SK-N-SH (cell line): ENCODE measurements at regions not wholly inside any gene's neighbourhood (a gene's known extent, or its start where the extent isn't known, plus 50 kb on each side); places are given as distances from the start of the nearest gene placed in this dataset.

Experiments used
- CTCF ChIA-PET: fragments of 300-600, 350-600 bp; formaldehyde crosslinking; extraction: SDS; loops from one replicate; lab custom pipeline; 2021; lab: Yijun Ruan, JAX
- POLR2A ChIA-PET: fragments of 350-600 bp; sonication (Branson Sonifier 250); formaldehyde crosslinking; extraction: SDS; loops from one replicate; lab custom pipeline; 2020; ENCODE audit warnings: antibody characterized with exemption, inconsistent platforms; lab: Yijun Ruan, JAX
- DNase-seq: peaks from one replicate; pipeline ENCODE4 v3.0.0; 2012
- H2AFZ ChIP-seq: fragments of 200-600 bp; sonication (generic); 2 replicates; pipeline ENCODE4 v1.8.1; 2016; ENCODE audit warnings: antibody characterized with exemption, mild to moderate bottlenecking, low read depth
- H3F3A ChIP-seq: fragments of 200-600 bp; sonication (generic); replicated peaks from 2 replicates; pipeline ENCODE3; 2016; ENCODE audit warnings: antibody characterized with exemption, mild to moderate bottlenecking; ENCODE audit not compliant: insufficient read depth
- H3K27ac ChIP-seq, 2 experiments: fragments of 200-500 bp in 1 of 2; fragments of 200-600 bp in 1 of 2; sonication (Bioruptor generic) in 1 of 2; sonication (generic), shearing (Covaris generic) in 1 of 2; 2 replicates each; pipeline versions ENCODE4 v1.5.1 to v1.6.1; 2014 to 2016; ENCODE audit warnings: low read depth in 2 of 2, inconsistent platforms in 1 of 2, low read length in 1 of 2, mild to moderate bottlenecking in 1 of 2, mixed read lengths in 1 of 2
- H3K27me3 ChIP-seq: fragments of 200-600 bp; sonication (generic), shearing (Covaris generic); 2 replicates; pipeline ENCODE4 v1.6.1; 2016; ENCODE audit warnings: mixed run types; ENCODE audit not compliant: insufficient read depth
- H3K36me3 ChIP-seq, 2 experiments: fragments of 200-500 bp in 1 of 2; fragments of 200-600 bp in 1 of 2; sonication (Bioruptor generic) in 1 of 2; sonication (generic) in 1 of 2; replicated peaks in 1 of 2; 2 replicates each; pipeline versions ENCODE3 to v1.5.1; 2014 to 2016; ENCODE audit warnings: low read length in 1 of 2, mild to moderate bottlenecking in 1 of 2; ENCODE audit not compliant: insufficient read depth in 2 of 2, control insufficient read depth in 1 of 2
- H3K4me1 ChIP-seq, 2 experiments: fragments of 200-500 bp in 1 of 2; fragments of 200-600 bp in 1 of 2; sonication (Bioruptor generic) in 1 of 2; sonication (generic), shearing (Covaris generic) in 1 of 2; 2 replicates each; pipeline versions ENCODE4 v1.5.1 to v1.6.1; 2014 to 2016; ENCODE audit warnings: low read depth in 1 of 2, low read length in 1 of 2, mixed run types in 1 of 2; ENCODE audit not compliant: insufficient read depth in 2 of 2, control insufficient read depth in 1 of 2
- H3K4me2 ChIP-seq: fragments of 200-600 bp; sonication (generic), shearing (Covaris generic); 2 replicates; pipeline ENCODE4 v1.6.1; 2017; ENCODE audit warnings: mixed run types
- H3K4me3 ChIP-seq, 2 experiments: fragments of 200-500 bp in 1 of 2; fragments of 200-600 bp in 1 of 2; sonication (Bioruptor generic) in 1 of 2; sonication (generic), shearing (Covaris generic) in 1 of 2; 2 replicates each; pipeline versions ENCODE4 v1.5.1 to v1.8.1; 2014 to 2016; ENCODE audit warnings: low read depth in 2 of 2, inconsistent platforms in 1 of 2, low read length in 1 of 2, mild to moderate bottlenecking in 1 of 2, mixed read lengths in 1 of 2, moderate library complexity in 1 of 2
- H3K79me2 ChIP-seq: fragments of 200-600 bp; sonication (generic); 2 replicates; pipeline ENCODE4 v1.8.1; 2017; ENCODE audit warnings: mild to moderate bottlenecking; ENCODE audit not compliant: insufficient read depth
- H3K9ac ChIP-seq: fragments of 200-600 bp; sonication (generic); 2 replicates; pipeline ENCODE4 v1.6.1; 2017; ENCODE audit warnings: mixed run types
- H3K9me2 ChIP-seq: fragments of 200-600 bp; sonication (generic); 2 replicates; pipeline ENCODE4 v1.6.1; 2017; ENCODE audit warnings: mixed run types
- H3K9me3 ChIP-seq: fragments of 200-600 bp; sonication (generic); 2 replicates; pipeline ENCODE4 v1.6.1; 2017; ENCODE audit warnings: mixed run types, mild to moderate bottlenecking, moderate library complexity
- H4K20me1 ChIP-seq: fragments of 200-600 bp; sonication (generic); 2 replicates; pipeline ENCODE4 v1.6.1; 2017; ENCODE audit warnings: mild to moderate bottlenecking, mixed run types; ENCODE audit not compliant: insufficient read depth
- ELF1 ChIP-seq: IDR thresholded peaks from 2 replicates; pipeline ENCODE4 v1.4.0; 2012
- EP300 ChIP-seq, 2 experiments: IDR thresholded peaks; 2 replicates each; pipeline versions ENCODE4 v1.4.0 to v1.6.1; 2012; ENCODE audit warnings: borderline replicate concordance in 1 of 2, low read depth in 1 of 2, low read length in 1 of 2
- FOXJ3 ChIP-seq: sonication (generic); formaldehyde crosslinking; IDR thresholded peaks from 2 replicates; pipeline ENCODE4 v1.5.1; 2020; ENCODE audit warnings: mild to moderate bottlenecking, missing genetic modification reagents
- MAX ChIP-seq: IDR thresholded peaks from 2 replicates; pipeline ENCODE4 v1.4.0; 2012; ENCODE audit warnings: low read depth
- MEF2A ChIP-seq: IDR thresholded peaks from 2 replicates; pipeline ENCODE4 v1.4.0; 2012; ENCODE audit warnings: low read depth, borderline replicate concordance
- PBX3 ChIP-seq: IDR thresholded peaks from 2 replicates; pipeline ENCODE4; 2012
- POLR2AphosphoS5 ChIP-seq: IDR thresholded peaks from 2 replicates; pipeline ENCODE4 v1.6.1; 2012; ENCODE audit warnings: low read depth, low read length
- REST ChIP-seq: IDR thresholded peaks from 2 replicates; pipeline ENCODE4 v1.6.1; 2012; ENCODE audit warnings: mild to moderate bottlenecking, low read depth, low read length, moderate library complexity
- RXRA ChIP-seq: IDR thresholded peaks from 2 replicates; pipeline ENCODE4 v1.4.0; 2012; ENCODE audit warnings: low read depth, mild to moderate bottlenecking, borderline replicate concordance
- SIN3A ChIP-seq: IDR thresholded peaks from 2 replicates; pipeline ENCODE4 v1.6.1; 2012; ENCODE audit warnings: low read depth, mild to moderate bottlenecking, low read length, moderate library complexity, borderline replicate concordance
- TAF1 ChIP-seq: IDR thresholded peaks from 2 replicates; pipeline ENCODE4 v1.6.1; 2012; ENCODE audit warnings: low read depth, mild to moderate bottlenecking, low read length, moderate library complexity, borderline replicate concordance
- TCF12 ChIP-seq: IDR thresholded peaks from 2 replicates; pipeline ENCODE4 v1.4.0; 2012
- ZBTB33 ChIP-seq: IDR thresholded peaks from 2 replicates; pipeline ENCODE4 v1.4.0; 2012; ENCODE audit warnings: low read depth, borderline replicate concordance
- WGBS: methylation state at CpG from one replicate; pipeline ENCODE4 v1.1.6; 2017; ENCODE audit warnings: low lambda C conversion rate; 5-methylcytosine and 5-hydroxymethylcytosine counted together

- H3K9ac ChIP-seq = no peak overlapping the region
- 7% methylated on average over 2 of the region's 2 CpGs for WGBS
- POLR2A ChIA-PET = no interaction called here
- no peak for TF ChIP-seq PBX3
- no peak for TF ChIP-seq MAX
- TF ChIP-seq RXRA = no peak
- no peaks in the 10 kb centered on the region for H3K9me3 ChIP-seq
- H2AFZ ChIP-seq = no peak overlapping the region
- CTCF ChIA-PET = no interaction called here
- H3K4me2 ChIP-seq = no peak overlapping the region
- H3F3A ChIP-seq = no peaks in the 10 kb centered on the region
- H3K27me3 ChIP-seq = no peaks in the 10 kb centered on the region
- no peak for DNase-seq
- H3K27ac ChIP-seq = no peak overlapping the region
- no peaks in the 10 kb centered on the region for H3K36me3 ChIP-seq
- no peaks in the 10 kb centered on the region for H3K79me2 ChIP-seq
- no peaks in the 10 kb centered on the region for H3K9me2 ChIP-seq
- no peak overlapping the region for H3K4me3 ChIP-seq
- H4K20me1 ChIP-seq = no peaks in the 10 kb centered on the region
- no peaks in the 10 kb centered on the region for H3K4me1 ChIP-seq
These were observed 635.4 kb upstream of the ATXN7L3B start for GRCh38 chr12:73902260-73902659.

GRCh38 chr12:73906757-73907156 is 630.9 kb upstream of the ATXN7L3B start:
- no peaks in the 10 kb centered on the region for H3K79me2 ChIP-seq
- no peaks in the 10 kb centered on the region for H3K9me3 ChIP-seq
- no peaks in the 10 kb centered on the region for H3K27me3 ChIP-seq
- no peaks in the 10 kb centered on the region for H4K20me1 ChIP-seq
- H3K9me2 ChIP-seq = no peaks in the 10 kb centered on the region
- H3F3A ChIP-seq = no peaks in the 10 kb centered on the region
- H3K9ac ChIP-seq = no peak overlapping the region
- no peak for TF ChIP-seq MEF2A
- TF ChIP-seq TCF12 = no peak
- no peak for TF ChIP-seq PBX3
- no peak for TF ChIP-seq TAF1
- no peak for TF ChIP-seq ELF1
- TF ChIP-seq EP300 (IDR thresholded peaks at IDR 0.05; ENCODE audit: borderline replicate concordance in 1 of 2, low read depth in 1 of 2, low read length in 1 of 2) = no peak
- TF ChIP-seq REST = no peak
- no peak for TF ChIP-seq POLR2AphosphoS5
- no peak for TF ChIP-seq FOXJ3 (CRISPR knock-in tag)
- TF ChIP-seq SIN3A = no peak
- TF ChIP-seq ZBTB33 = no peak
- TF ChIP-seq, all 33 proteins: peak for 0
- H3K4me2 ChIP-seq = no peak overlapping the region
- ChIA-PET POLR2A (no interaction called here), CTCF (no interaction called here)
- H3K4me3 ChIP-seq = no peak overlapping the region
- DNase-seq = no peak
- H3K27ac ChIP-seq = no peak overlapping the region
- H3K36me3 ChIP-seq = no peaks in the 10 kb centered on the region
- no peak overlapping the region for H2AFZ ChIP-seq
- 36% methylated on average over 4 of the region's 4 CpGs for WGBS
- no peaks in the 10 kb centered on the region for H3K4me1 ChIP-seq
